ENCODE measurements at regions not wholly inside any gene's neighbourhood (a gene's known extent, or its start where the extent isn't known, plus 50 kb on each side); places are given as distances from the start of the nearest gene placed in this dataset.

DNA sequence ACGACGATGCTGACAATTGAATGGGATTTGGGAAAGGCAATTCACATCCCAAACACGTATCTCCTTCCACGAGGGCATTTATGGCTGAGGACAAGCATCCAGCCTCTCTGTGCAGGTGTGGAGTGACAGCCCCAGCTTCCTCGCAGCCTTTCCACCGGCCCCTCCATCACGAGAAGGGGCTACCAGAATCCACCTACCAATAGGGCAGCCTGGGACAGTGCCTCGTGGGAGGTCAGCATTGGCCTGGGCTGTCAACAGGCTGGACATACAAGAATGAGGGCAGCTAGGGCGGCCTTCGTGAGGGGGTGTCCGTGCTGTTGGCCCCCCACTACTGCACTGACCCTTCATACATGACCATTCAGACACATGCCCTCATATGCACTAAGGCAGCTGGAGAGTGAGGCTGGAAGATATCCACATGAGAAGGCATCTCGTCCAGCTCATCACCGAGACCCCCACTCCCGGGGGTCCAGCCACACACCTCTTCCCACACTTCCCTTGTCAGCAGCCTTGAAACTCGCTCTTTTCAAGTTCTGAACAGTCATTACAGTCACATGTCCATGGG is 81.0 kb upstream of the ADRA2C start:
- DNase-seq: no peak

DNA sequence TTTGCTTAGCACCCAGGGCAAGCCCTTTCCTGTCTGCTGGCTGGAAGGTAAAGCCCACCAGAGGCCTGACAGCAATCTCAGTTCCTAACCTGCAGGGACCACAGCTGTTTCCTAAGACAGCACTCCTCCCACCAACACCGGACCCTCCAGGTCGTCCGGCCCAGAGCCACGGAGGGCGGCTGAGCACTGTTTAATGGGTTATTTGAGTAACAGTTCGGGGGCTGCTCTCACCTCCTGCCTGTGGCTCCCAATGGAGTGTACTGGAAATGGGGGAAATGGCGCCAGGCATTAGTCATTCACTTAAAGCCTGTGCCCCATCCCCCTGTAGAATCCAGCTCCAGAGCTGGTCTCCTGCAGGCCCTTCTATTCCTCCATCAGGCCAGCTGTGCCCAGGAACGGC is 81.6 kb upstream of the ADRA2C start:
- DNase-seq: no peak

DNA sequence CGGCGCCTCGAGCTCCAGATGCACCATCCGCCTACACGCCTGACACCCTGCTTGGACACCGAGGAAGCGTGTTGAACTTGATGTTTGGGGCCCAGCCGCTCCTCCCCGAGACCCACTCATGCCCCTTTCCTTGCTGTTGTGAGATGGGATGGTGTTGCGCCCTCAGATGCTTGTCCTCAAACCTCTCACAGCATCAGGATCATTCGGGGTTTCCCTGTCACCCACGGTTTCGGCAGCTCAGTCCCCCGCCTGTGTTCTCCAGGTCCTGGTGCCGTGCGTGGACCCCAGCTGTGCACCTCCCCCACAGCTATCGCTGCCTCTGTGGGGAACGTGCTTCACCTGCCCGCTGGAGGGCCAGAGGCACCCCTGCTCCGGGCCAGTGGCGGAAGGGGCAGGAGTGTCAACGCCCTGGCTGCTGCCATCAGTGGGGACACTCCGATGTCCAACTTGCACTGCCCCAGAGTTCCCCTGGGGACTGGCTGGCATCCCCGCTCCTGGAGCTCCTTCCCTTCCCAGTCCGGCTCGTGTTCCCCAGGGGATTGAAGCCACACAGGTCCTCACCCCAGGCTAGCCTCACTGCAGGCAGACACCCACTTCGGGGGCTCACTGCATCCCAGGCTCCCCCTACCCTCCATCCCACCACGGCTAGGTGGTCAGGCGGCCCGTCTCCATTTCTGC is 82.3 kb upstream of the ADRA2C start:
- DNase-seq: no peak

DNA sequence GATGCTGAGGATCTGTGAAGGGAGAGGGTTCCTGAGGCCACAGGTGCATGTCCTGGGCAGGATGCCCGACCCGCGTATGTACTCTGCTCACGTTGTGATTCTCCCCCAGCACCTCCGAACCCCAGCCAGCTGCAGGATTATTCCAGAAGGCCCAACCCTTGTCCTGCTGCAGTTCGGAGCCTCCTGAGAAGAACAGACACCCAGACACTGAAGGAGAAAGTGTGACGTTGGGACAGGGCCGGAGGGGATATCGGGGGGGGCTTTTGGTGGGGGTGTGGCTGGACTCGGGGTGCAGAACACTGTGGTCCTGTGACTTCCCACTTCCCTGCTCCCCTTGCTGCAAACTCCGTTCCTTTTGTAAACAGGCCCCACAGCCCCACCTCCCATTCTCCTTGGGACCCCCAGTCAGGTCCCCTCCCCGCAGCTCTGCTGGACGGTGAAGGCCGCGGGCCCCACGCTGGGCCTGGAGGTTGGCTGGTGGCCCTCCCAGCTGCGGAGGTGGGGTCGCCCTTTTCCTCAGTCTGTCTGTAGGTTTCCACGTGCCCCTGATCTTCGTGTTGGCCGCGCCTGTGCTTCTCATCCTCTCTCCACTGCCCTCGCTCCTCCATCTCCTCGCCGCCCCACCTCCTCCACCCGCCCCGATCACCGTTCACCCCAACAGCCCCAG is 83.0 kb upstream of the ADRA2C start:
- no peak for DNase-seq

DNA sequence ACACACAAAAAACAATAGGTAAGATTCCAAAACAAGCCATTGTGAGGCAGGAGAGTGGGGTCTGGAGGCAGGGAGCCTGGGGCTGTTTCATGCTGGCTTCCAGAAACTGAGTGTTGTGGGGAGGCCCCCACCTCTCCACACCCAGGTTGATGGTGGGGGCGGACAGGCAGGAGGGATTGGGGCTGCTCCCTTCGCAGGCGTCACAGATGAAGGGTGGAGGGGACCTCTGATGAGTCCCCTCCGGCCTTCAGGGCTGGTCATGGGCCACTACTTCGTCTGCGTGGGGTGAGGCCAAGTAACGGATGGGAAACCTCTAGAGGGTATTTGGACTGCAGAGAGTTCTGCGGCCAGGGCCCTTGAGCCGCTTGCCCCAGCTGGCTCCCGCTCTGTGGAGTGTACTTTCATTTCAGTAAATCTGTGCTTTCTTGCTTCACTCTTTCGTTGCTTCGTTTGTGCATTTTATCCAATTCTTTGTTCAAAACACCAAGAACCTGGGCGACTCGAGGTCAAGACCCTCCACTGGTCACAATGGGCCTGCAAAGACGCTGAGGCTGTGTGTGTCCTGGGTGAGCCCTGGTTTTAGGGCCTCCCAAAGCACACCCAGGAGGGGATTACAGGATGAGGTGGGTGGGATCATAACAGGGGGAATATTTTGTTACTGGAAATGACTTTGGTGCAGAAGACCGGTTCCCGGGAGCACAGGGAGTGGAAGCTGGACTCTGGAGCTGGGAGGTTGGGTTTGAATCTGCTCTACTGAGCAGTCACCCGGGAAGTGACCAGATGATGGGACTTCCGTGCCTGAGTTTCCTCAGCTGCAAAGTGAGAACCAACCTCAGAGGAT is 83.7 kb upstream of the ADRA2C start:
- DNase-seq: no peak

DNA sequence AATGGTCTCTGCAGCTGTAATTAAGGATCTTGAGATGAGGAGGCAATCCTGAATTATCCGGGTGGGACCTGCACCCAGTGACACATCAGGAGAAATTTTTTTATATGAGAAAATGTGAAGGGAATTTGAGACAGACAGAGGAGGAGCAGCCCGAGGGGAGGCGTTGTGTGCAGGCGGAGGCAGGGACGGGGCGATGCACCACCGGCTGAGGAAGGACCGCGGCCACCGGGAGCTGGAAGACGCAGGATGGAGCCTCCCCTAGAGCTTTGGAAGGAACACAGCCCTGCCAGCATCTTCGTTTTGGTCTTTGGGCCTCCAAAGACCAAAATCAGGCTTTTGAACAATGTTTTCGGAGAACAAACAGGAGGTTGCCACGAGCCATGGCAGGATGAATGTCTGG is 85.0 kb upstream of the ADRA2C start:
- no peak for DNase-seq

DNA sequence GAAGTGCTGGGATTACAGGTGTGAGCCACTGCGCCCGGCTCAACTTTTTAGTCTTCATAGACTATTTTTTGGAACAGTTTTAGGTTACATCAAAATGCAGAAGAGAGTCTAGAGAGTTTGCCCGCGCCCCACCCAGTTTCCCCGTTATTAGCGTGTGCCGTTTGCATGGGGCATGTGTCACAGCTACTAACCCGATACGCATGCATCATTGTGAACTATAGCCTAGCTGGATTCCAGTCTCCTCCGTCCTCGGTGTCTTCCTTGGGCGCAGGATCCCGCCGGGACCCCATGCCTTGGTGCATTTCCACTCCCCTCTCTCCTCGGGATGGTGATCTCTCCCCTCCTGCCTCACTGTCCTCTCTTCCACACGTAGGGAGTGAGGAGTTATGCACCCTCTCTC is 85.5 kb upstream of the ADRA2C start:
- DNase-seq: no peak

DNA sequence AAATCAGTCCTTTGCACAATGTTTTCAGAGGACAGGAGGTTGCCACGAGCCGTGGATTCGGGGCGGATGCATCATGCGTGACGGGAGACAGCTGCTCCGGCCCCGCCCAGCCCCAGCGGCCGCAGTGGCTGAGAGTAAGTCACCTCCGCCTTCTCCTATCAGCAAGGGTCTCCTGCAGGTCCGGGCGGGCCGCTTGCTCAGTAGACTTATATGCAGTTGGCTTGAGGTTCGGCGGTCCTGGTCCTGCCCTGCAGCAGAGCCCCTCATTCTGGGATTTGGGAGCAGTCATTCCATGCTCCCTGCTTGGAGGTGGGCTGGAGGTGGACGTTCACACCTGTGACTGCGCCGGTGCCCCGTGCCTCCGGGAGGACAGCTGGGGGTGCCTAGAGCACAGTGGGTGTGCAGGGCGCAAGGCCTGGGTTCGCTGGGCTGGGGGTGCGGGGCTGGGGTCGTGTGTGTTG is 86.3 kb upstream of the ADRA2C start:
- DNase-seq: no peak

DNA sequence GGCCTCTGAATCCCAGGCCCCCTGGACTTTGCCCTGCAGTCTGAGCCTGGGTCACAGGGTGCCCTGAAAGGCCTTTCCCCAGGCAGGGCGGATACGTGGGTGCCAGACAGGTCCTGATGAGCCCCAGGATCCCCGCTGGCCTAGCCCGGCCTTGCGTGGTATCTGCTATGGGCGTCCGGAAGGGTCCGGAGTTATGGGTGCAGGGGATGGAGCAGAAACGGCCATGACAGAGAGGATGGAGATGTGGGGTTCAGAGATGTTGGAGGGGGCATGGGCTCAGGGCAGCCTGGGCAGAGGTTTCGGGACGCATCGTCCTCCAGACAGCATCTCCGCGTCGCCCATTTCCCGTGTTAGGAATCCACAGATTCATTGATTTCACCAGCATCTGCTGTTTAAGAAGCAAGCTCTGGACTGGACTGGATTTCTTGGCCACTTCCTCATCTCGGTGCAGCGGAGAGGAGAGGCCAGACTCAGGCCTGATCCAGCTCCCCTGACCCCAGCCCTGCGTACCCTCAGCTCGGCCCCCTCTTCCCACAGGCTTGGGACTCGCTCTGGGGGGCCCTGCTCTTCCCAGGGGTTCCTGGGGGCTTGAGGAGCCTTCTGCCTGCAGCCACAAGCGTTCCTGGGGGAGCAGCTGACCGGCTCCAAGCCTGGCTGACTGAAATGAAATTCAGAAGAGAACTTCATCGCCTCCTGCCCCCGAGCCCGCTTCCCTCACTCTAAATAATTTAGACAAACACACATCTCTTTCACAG is 86.9 kb upstream of the ADRA2C start:
- DNase-seq: no peak

DNA sequence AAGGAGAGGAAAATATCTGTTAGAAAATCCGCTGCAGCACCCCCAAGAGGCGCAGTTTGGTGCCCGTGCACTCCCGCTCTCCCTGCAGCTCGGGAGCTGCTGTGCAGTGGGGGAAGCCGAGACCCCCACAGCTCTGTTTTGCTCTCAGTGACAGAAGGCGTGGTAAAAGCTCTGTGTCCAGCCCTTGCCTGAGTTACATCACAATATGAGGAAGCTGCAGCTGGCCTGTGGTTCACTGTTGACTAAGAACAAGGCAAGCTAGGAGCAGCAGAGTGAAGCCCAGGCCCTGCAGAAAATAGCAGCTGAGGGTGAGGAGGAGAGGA is 88.5 kb upstream of the ADRA2C start:
- no peak for DNase-seq

DNA sequence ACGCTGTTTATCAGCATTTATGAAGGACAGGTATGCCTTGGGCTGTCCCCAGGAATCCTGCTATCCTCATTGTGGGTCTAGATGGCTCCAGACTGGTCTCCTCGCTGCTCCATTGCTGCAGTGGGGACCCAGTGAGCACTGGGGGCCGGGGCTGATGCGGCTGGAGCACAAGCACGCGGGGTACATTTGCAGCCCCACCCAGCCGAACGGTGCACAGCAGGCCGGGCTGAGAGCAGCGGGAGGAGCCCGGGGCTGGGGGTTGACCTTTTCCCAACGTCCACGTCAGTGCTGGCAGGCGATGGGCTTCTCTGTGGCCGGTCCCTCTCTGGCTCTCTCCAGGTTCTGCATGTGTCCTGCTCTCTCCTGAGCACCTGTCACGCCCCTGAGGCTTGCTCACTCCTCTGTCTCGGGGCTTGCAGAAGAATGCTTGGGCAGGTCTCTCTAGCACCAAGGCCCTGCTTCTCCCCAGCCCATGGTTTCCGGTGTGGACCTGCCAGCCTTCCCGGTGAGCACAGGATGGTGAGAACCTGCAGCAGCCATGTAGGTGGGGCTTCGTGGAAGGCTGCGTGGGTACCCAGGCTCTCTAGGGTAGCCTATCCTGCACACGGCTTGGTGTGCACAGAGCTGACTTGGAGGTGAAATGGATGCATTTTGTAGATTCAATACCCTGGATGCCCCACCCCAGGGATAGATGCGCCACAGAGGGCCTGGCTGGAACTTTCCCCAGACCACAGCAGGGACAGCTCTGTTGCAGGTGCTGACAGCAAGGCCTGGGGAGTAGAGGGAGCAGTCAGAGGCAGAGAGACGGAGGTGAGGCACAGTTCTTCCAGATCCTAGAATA is 89.1 kb upstream of the ADRA2C start:
- DNase-seq: no peak

DNA sequence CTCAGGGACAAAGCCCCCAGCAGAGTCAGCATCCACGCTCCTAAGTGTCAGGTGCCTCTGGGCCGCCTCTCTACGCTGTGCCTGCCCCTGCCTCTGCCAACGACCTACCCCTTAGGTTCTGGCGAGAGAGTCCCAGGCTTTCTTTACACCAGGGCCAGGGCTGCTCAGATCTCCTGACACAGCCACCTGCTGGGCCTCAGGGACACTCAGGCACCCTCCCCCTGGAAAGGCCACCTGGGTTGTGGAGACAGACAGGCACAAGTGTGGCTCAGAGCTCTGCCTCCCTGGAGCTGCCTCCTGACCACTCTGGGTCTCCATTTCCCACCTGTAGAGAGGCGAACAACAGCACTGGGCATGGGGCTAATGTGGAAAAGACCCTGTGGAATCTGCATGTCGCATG is 90.0 kb upstream of the ADRA2C start:
- DNase-seq: no peak

DNA sequence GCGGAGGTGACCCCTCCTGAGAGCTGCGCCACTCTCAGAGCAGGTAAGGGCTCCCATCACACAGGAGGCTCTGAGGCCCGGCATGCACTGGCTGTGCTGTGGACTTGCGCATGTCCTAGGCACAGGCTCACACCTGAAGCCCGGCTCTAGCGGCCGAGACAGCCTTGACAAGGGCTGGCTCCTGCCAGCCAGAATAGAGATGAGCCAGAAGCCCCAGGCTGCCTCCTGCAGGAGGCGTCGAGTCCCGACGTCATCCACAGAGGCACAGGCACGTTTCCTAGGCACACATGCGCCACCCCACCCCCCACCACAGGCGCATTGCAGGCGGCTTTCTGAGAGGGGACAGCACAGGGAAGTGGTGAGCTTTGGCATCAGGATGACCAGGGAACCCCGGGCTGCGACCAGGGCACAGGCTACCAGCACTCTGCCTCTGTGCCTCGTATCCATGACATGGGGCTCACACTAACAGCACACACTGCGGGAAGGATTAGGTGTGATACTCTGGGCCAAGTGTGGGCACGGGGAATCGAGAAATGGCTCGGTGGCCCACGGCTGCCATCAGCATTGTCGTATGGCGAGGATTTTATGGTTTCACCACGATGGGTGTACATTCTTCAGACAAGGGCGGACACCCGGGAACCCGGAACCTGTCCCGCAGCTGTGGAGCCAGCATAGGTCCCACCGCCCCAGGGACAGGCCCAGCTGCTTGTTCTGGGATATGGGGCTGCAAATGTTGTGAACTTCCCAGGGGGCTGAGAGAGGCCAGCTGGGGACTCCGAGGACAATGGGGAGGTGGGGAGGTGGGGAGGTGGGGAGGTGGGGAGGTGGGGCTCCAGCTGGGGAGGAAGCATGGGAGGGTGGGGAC is 90.7 kb upstream of the ADRA2C start:
- no peak for DNase-seq

DNA sequence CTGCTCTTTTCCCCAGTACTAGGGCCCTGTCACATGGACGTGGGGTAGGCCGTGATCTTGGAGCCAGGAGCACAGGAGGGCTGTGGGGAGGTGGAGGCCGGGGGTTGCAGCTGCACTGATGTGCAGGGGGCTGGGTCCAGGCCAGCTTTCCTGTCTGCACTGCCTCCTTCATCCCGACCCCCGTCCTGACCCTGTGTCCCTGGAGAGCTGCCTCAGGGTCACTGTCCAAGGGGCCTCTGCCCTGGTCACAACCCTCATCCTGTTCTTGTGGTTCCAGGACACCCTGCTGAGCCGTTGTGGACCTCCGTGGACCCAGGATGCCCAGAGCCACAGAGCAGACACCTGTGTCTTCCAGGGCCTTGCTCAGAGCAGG is 91.7 kb upstream of the ADRA2C start:
- no peak for DNase-seq

DNA sequence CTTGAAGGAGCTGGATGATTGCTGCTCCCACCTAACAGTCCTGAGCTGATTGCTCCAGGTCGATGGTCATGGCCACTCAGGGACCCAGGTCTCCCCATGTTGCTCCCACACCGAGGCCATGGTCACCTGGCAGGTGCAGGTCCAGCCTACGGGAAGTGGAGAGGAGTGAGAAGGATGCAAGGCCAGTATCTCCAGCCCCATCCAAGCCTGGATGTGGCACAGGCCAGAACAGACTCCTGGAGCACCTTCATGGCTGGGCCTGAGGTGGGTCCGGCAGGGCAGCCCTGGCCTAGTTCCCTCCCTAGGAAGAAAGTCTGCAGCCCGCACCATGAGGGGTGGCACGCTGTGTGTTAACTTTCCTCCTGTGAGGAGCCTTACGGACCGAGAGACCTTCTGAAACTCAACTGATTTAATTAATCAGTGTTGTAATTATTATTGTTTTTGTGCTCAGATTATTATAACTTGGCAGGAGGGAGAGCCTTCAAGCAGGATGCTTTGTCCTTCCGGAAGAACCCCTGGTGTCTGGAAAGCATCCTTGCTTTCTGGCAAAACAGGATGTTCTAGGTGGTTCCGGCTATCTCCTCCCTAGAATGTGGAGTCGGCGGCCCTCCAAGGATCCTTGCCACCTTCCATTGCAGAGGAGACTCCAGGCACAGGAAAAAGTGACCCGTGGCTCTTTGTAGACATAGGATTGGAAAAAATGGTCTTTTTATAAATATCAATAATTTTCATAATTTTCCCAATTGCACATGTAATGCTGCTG is 92.3 kb upstream of the ADRA2C start:
- DNase-seq: no peak

DNA sequence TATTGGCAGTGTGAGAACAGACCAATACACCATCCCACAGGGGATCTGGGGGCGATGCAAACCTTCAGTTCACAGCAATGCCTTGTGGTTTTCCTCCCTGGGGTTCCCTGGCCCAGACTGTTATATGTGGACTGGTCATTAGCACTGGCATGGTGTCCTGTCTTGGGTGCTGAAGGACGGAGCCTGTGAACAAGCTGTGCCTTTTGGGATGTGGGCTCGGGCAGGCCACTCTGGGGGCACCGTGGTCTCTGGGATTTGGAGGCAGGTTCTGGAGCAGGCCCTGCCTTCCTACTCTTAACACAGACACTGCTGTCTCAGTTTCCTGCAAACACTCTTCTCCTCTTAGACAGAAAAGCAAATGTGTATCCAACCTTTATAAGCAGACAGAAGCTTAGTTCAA is 93.0 kb upstream of the ADRA2C start:
- DNase-seq: no peak

DNA sequence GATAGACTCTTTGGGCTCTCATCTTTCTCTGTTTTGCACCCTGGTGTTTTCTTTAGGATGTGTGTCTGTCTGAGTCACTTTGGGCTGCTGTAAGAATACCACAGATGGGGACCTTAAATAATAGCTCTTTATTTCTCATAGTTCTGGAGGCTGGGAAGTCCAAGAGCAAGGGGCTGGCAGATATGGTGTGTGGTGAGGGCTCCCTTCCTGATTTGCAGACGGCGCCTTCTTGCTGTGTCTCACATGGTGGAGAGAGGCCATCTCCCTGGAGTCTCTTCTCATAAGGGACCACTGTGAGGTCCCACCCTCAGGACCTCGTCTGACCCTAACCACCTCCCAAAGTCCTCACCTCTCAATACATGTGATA is 93.7 kb upstream of the ADRA2C start:
- DNase-seq: no peak

DNA sequence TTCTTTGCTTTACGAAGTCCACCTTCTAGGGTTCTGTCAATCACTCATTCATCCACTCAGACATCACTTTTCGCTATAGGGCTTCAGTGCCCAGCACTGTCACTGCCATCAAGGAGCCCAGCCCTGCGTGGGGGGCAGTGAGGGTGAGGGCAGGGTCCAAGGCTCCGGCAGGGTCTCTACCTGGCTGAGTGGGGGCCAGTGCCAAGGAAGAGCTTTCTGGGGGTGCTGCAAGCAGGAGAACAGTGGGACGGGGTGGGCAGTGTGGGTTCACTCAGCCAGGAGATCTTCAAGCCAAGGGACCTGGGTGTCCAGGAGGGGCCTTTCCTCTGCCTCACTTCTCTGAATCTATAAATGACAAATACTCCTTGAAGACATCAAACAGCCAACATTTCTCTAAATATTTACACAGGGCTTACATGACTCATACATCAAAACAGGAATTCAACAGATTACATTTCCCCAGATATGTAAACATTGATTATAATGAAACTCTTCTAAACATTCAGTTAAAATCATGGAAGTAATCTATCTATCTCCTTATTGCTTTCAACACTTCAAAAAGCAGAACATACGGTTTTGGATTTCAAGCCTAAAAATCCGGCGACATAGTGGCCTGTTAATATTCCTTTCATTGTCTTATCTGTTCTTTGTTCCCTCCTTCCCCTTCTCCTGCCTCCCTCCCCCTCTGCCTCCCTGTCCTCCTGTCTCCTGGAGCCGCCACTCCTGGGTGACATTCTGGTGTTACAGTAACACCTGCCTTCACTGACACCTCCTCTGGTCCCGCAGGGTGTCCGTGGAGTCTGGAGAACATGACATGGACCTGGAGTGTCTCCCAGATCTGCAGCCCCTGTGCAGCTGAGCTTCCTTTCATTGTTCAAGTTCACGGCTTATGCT is 94.4 kb upstream of the ADRA2C start:
- DNase-seq: no peak

All from hypothalamus (tissue), 51 donors.